Panc1 (cell line): ENCODE measurements at regions not wholly inside any gene's neighbourhood (a gene's known extent, or its start where the extent isn't known, plus 50 kb on each side); places are given as distances from the start of the nearest gene placed in this dataset.

Source experiments
- POLR2AphosphoS5 ChIP-seq: IDR thresholded peaks from 2 replicates; pipeline ENCODE4 v1.6.1; 2012; ENCODE audit warnings: mild to moderate bottlenecking, low read depth, low read length, moderate library complexity
- SIN3A ChIP-seq: IDR thresholded peaks from 2 replicates; pipeline ENCODE4 v1.6.1; 2012; ENCODE audit warnings: low read depth, mild to moderate bottlenecking, low read length, moderate library complexity, borderline replicate concordance; ENCODE audit not compliant: insufficient read depth
- TF ChIP-seq, protein P1 (sequence below): fragments of 450-650 bp; IDR thresholded peaks from 2 replicates; pipeline ENCODE4 v1.5.1; 2017; ENCODE audit warnings: mild to moderate bottlenecking

DNA sequence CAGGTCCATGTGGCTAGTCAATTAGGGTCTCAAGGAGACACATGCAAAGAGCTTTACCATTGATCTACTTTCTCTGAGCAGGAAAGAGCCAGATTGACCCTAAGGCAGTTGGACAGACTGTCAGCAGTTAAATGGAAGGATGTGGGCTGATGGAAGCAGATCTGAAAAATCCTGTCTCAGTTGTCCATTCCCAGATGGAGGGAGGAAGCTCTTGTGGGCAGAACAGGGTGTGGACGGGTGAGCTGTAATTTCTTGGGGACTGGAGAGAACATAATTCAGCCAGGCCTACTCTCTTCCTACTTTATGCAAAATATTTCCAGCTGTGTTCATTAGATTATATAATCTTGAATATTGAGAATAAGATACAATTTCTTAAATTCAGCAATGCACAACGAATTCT lies 163.6 kb downstream of the GNAT3 start:
- TF ChIP-seq, protein P1, sequence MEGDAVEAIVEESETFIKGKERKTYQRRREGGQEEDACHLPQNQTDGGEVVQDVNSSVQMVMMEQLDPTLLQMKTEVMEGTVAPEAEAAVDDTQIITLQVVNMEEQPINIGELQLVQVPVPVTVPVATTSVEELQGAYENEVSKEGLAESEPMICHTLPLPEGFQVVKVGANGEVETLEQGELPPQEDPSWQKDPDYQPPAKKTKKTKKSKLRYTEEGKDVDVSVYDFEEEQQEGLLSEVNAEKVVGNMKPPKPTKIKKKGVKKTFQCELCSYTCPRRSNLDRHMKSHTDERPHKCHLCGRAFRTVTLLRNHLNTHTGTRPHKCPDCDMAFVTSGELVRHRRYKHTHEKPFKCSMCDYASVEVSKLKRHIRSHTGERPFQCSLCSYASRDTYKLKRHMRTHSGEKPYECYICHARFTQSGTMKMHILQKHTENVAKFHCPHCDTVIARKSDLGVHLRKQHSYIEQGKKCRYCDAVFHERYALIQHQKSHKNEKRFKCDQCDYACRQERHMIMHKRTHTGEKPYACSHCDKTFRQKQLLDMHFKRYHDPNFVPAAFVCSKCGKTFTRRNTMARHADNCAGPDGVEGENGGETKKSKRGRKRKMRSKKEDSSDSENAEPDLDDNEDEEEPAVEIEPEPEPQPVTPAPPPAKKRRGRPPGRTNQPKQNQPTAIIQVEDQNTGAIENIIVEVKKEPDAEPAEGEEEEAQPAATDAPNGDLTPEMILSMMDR: no peak
- TF ChIP-seq SIN3A: no peak
- TF ChIP-seq POLR2AphosphoS5: no peak
